ENCODE measurements at regions not wholly inside any gene's neighbourhood (a gene's known extent, or its start where the extent isn't known, plus 50 kb on each side); places are given as distances from the start of the nearest gene placed in this dataset.

DNA sequence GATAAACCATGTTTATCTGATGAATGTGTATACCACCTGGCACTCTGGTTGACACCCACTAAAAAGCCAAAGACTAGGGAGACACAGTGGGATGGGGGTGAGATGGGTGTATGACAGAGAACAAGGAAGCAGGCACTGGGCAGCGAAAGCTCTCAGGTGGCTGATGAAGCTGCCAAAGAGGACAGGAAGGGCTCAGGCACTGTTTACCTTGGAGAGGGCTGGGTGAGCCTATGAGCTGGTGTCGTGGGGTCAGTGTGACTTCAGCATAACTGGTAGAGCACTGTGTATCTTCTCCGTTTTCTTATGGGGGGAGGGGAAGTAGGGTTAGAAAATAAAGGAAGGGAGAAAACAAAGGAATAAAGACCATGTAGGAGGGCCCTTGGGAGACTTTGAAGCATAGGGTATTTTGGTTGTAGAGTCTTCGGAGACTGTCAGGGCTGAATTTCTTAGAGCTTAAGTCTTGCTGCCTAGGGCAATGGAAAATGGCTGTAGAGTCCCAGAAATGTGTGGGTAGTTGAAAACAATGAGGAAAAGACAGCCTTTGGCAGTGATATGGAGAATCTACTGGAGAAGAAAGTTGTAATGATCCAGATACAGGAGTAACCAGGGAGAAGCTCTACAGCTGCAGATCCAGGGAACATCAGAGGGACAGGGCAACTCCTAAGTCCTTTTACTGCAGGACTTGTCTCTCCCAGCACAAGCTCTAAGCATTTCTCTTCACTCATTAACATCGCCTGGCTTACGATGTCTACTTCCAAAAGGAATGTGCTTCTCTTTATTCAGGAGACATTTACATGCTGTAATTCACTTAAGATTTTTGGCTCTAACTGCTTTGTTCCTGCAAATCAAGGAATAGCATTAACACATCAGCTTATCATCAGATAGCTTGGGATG lies 120.0 kb downstream of the AQP4 start:
- peak; percentile 80 for DNase-seq (ENCODE audit: low spot score)

- DNase-seq (ENCODE audit: low spot score), result no peak
These were observed 123.7 kb downstream of the AQP4 start for GRCh38 chr18:26741758-26742157.

- DNase-seq (ENCODE audit: low spot score), result no peak
These were observed 124.5 kb downstream of the AQP4 start for GRCh38 chr18:26741048-26741447.

DNA sequence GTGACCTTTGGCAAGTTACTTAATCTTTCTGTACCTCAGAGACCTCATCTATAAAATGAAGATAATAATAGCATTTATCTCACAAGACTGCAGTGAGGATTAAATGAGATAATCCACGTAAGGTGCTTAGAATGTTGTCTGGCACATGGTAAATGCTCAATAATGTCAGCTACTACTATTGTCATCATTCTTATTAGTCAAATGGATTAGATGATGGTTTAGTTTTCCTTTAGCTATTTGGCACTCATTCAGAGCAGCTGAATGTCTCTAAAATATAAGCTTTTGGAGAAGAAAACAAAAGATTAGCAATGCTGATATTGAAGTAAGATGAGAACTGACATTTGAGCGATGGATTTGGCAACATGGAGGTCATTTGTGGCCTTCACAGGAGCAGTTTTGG lies 125.1 kb downstream of the AQP4 start:
- DNase-seq (ENCODE audit: low spot score), result no peak

DNA sequence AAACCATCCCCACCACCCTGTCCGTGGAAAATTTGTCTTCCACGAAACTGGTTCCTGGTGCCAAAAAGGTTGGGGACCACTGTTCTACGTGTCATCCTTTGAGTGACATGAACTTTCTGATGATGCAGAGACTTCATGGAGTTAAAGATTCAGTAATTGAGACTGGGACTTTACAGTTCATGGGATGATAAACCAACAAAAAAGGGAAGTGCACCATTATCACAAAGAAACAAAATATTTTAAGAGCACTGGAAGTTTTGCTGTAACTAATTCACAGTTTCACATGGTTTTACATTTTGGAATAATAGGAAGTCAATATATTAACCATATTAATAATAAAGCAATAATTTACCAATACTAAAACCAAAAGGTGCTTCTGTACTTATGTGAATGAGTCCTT lies 126.8 kb downstream of the AQP4 start:
- no peak for DNase-seq (ENCODE audit: low spot score)

DNA sequence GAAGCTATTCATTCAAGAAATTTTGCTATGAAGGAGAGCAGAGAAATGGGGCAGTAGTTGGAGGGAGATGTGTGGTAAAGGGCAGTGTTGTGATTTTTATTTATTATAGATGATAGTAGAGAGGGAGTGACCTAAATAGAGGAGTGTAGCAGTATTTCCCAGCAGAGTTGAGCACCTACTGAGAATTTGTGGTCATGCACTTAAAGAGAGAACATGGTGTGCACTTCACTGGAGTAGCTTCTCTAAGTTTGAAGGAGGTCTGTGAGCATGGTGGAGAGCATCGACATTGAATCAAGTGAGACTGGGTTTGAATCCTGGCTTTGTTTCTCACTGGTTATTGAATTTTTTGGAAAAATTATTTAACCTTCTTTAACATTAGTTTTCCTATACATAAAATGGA lies 129.2 kb downstream of the AQP4 start:
- DNase-seq (ENCODE audit: low spot score), result no peak

DNA sequence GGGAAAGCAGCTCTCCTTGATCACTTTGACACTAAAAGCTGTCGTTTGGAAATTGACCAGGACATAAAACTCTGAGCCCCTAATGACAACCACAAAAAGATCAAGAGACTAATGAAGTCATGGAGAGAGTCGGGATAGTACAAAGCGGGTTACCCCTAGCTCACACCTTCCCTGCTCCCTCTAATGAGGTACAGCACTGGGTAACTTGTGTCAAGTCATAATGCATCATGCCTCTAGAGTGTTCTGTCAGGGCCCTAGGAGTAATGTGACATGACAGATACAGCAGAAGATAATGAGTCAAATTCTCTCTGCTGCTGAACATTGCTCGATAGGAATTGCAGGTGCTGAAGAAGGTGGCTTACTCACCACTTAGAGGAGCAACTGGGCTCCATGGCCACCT lies 130.7 kb downstream of the AQP4 start:
- no peak for DNase-seq (ENCODE audit: low spot score)

- DNase-seq (ENCODE audit: low spot score), result no peak
These were observed 136.1 kb downstream of the AQP4 start for GRCh38 chr18:26729449-26729848.

DNA sequence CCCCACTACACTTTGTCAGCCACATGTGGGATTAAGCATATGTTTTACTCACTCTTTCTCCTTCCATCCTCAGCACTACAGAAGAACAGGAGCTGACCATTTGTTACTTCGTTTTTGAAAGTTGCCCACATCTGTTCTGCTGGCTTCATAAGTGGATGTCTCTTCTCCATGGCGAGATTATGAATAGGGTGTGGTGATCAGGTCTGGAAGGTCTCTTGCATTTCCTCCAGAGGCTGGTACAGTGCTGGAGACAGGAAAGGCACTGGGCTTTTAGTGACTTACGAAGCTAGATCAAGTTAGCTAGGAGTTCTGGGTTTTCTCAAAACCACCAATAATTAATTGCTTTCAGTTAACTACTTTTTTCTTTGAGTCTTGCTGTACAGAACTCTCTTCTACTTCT lies 136.5 kb downstream of the AQP4 start:
- no peak for DNase-seq (ENCODE audit: low spot score)

DNA sequence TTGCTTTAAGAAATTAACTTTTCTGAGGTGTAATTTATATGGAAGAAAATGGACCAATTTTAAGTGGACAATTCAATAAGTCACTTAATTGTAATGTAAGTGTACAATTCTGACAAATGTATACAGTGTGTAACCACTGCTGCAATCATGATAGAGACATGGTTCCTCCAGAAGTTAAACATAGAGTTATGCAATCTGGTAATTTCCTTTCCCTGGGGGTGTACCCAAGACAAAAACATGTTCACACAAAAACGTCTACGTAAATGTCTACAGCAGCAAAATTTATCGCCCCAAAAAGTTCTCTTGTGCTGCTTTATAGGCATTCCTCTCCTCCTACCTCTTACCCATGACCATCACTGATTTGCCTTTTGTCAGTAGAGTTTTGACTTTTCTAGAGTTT lies 141.5 kb downstream of the AQP4 start:
- no peak for DNase-seq (ENCODE audit: low spot score)

- DNase-seq (ENCODE audit: low spot score), result no peak
These were observed 143.0 kb downstream of the AQP4 start for GRCh38 chr18:26722565-26722931.

DNA sequence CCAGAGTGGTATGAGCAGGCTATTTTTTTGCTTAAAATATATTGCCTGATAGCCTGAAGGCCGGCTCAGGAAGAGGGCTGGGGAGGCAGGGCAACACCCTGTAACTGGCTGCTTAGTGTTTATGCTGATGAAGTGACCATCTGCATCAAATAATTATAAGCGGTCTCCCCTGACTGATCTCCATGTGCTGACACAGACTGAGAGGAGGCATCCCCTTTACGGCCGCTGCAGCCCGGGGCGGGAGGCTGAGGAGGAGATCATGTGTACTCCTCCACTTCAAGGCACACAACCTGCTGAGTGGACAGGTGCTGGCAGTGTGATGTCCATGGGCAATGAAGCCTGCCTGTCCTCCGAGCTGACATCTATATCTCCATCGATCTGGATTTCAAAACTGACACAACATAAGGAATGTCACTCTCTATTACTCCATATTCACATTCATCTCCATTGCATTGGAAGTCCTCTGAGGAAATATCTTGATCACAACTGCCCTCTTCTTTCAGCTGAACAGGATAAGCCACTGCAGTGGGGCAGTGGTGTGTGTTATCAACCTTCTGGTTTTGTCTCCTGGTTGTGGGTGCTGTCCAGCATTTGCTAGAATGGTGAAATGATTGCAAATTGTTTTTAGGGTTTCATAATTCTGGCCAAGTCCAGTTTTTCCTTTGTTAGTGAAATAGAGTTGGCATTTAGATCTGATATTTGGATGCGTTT lies 143.5 kb downstream of the AQP4 start:
- DNase-seq (ENCODE audit: low spot score), result no peak

- no peak for DNase-seq (ENCODE audit: low spot score)
These were observed 145.6 kb downstream of the AQP4 start for GRCh38 chr18:26719896-26720295.

DNA sequence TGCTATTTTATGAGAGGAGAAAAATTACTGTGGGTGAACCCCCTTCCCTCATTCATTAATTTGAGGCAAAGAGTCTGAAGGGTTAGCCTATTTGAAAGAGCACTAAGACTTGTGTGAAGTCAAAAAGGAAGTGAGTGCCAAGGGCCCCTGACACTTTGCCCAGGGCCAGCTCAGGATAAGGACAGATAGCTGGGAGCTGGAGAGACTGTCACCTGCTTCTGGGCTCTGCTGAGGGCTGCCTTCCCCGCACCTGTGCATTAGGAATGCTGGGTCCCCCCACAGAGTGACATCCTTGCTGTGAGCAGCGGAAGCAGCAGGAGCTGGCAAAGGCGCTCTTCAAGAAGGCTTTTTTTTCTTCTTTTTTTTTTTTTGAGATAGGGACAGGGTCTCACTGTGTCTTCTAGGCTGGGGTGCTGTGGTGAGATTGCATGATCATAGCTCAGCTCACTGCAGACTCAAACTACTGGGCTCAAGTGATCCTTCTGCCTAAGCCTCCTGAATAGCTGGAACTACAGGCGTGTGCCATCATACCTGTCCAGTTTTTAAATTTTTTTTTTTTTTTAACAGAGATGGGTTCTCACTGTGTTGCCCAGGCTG lies 148.3 kb downstream of the AQP4 start:
- DNase-seq (ENCODE audit: low spot score), result no peak

- DNase-seq (ENCODE audit: low spot score), result no peak
These were observed 150.8 kb downstream of the AQP4 start for GRCh38 chr18:26714739-26715138.

DNA sequence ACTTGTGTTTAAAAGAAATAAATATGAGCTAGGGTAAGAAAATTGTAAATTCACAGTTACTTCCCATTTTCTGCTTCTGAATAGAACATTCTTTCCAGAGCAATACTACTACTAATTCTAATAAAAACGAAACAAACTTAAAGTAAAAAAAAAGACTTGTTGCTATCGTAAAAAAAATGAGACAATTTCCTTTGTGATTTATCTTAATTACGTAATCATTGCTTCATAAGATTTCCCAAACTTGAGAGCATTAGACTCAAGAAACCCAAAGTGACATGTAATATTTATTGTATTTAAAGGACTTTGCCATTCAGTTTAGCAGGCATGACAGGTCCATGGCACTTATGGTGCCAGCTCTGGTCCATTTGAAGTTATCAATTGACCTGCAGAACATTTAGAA lies 153.8 kb downstream of the AQP4 start:
- no peak for DNase-seq (ENCODE audit: low spot score)

DNA sequence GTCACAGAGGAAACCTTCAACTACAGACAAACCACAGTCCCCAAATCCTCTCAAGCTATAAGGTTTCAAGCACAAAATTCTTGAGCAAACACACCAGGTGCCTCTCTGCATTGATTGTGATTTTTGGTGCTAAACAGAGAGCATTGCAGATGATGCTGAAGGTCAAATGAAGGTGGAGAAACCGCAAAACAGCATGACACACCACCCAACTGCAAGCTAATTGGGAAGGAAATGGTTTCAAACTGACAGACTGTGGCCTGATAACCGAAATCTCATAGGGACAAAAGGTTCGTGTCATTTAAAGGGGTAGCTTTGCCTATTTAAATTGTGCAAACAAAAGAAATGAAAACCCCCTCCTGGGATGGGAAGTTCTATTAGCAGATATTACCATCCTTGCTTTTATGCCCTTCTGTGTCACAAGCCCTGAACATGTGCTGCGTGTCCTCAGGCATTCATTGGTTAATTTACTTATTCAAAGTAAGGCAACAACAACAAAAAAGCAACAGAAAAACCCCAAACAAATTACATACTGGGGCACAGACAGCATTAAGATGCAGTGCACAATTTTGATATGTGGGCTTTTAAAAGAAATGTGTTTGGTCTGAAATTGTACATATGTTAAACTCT lies 154.9 kb downstream of the AQP4 start:
- DNase-seq (ENCODE audit: low spot score), result no peak

DNA sequence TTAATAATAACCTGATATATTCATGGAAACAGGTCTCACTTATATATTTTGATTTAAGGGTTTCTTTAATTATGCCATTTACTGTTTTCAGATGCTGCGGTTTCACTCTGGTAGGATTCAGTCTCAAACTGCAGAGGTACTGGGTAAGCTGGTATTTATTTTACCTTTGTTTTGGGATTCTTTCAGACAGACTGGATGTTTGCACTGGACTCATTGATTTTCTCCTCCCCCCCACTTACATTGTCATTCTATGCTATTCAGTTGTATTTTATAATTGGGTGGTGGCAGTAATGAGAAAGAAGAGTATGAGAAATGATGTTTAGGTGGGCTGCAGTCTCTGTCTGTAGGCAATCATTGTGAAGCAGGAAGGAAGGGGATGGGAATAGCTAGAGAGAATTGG lies 155.6 kb downstream of the AQP4 start:
- DNase-seq (ENCODE audit: low spot score), result no peak

- no peak for DNase-seq (ENCODE audit: low spot score)
These were observed 156.4 kb downstream of the AQP4 start for GRCh38 chr18:26708806-26709716.

DNA sequence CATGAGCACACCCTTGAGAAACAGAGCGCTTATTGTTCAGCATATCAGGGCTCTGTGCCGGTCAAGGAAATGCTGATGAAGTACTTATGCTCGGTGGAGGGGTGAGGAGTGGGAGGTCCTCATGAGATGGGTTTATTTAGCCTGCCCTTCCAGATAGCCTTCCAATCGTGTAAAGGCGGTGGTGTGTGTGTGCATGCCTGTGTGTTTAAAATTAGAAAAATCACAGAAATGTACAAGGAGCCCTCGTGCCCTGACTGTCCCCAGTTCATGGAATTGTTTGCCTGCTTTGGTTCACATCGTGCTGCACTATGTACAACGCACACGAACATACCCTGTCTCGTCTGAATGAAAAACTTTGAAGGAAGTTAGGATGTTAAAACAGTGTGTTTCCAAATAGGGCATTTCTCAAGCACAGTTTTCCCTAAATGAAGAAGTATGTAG lies 158.6 kb downstream of the AQP4 start:
- peak; percentile 17 for DNase-seq (ENCODE audit: low spot score)

GRCh38 chr18:26705757-26706156 lies 157.4 kb upstream of the KCTD1 start:
- DNase-seq (ENCODE audit: low spot score), result no peak

Measured in mucosa of gallbladder (tissue), 1 donor.